CD4-positive, alpha-beta T cell (primary cell): ENCODE measurements at regions not wholly inside any gene's neighbourhood (a gene's known extent, or its start where the extent isn't known, plus 50 kb on each side); places are given as distances from the start of the nearest gene placed in this dataset.

Source experiments
- ATAC-seq: fragments of 200-7000 bp; cut with Tn5 transposase; one replicate; pipeline ENCODE4 v1.10.0; 2022; ENCODE audit warnings: mild to moderate bottlenecking; ENCODE audit not compliant: poor library complexity
- CTCF ChIA-PET: fragments of 350-600 bp; sonication (Branson Sonifier 250); formaldehyde crosslinking; loops from one replicate; lab custom pipeline; 2021; ENCODE audit warnings: antibody characterized with exemption, inconsistent platforms; lab: Charles Lee
- POLR2A ChIA-PET: fragments of 350-600 bp; sonication (Branson Sonifier 250); formaldehyde crosslinking; loops from one replicate; lab custom pipeline; 2021; ENCODE audit warnings: antibody characterized with exemption, inconsistent platforms; lab: Charles Lee
- DNase-seq, 14 experiments: peaks; one replicate each; pipeline ENCODE4 v3.0.0-alpha.2; 2013 to 2020; ENCODE audit warnings: mixed read lengths in 2 of 14
- H3K27ac ChIP-seq, 2 donors: one replicate each; pipeline versions ENCODE4 v1.5.1 to v1.7.0; 2013; ENCODE audit warnings: low read length in 2 of 2, low read depth in 1 of 2, mild to moderate bottlenecking in 1 of 2
- H3K27me3 ChIP-seq, 2 experiments: 1 replicate in 1 of 2; 2 replicates in 1 of 2; pipeline versions ENCODE4 v1.6.1 to v1.7.0; 2013; ENCODE audit warnings: low read length in 2 of 2, control low read depth in 1 of 2, mild to moderate bottlenecking in 1 of 2, moderate library complexity in 1 of 2; ENCODE audit not compliant: insufficient read depth in 2 of 2, control insufficient read depth in 1 of 2
- H3K36me3 ChIP-seq: one replicate; pipeline ENCODE4 v1.6.1; 2013; ENCODE audit warnings: low read length, control low read depth; ENCODE audit not compliant: insufficient read depth
- H3K4me1 ChIP-seq: one replicate; pipeline ENCODE4 v1.6.1; 2013; ENCODE audit warnings: low read length, control low read depth; ENCODE audit not compliant: insufficient read depth
- H3K4me3 ChIP-seq: one replicate; pipeline ENCODE4 v1.5.1; 2013; ENCODE audit warnings: mild to moderate bottlenecking, low read length, moderate library complexity
- H3K9me3 ChIP-seq, 2 experiments: 1 replicate in 1 of 2; 2 replicates in 1 of 2; pipeline versions ENCODE4 v1.6.1 to v1.7.0; 2013; ENCODE audit warnings: low read length in 2 of 2, mild to moderate bottlenecking in 2 of 2, control low read depth in 1 of 2, moderate library complexity in 1 of 2; ENCODE audit not compliant: control insufficient read depth in 1 of 2, insufficient read depth in 1 of 2
- H3K27ac Mint-ChIP-seq: one replicate; pipeline ENCODE4 v1.8.0; 2020; ENCODE audit warnings: mixed read lengths
- H3K27me3 Mint-ChIP-seq: one replicate; pipeline ENCODE4 v1.8.0; 2021; ENCODE audit warnings: mixed read lengths
- H3K36me3 Mint-ChIP-seq: one replicate; pipeline ENCODE4 v1.8.0; 2021; ENCODE audit warnings: low read depth, mixed read lengths
- H3K4me1 Mint-ChIP-seq: one replicate; pipeline ENCODE4 v1.8.0; 2021; ENCODE audit warnings: low read depth, mixed read lengths
- H3K4me3 Mint-ChIP-seq: one replicate; pipeline ENCODE4 v1.8.0; 2020; ENCODE audit warnings: mild to moderate bottlenecking, mixed read lengths
- H3K9me3 Mint-ChIP-seq: one replicate; pipeline ENCODE4 v1.8.0; 2020; ENCODE audit warnings: mixed read lengths
- intact Hi-C, 2 experiments: fragments of 100-400 bp; cut with DNase I in 1 of 2; cut with micrococcal nuclease in 1 of 2; formaldehyde crosslinking; loops; one replicate each; pipeline versions ENCODE4 v1.15.1 to v1.9.0; 2023 to 2025; cut with DNase I, micrococcal nuclease
- TF ChIP-seq, protein P1 (sequence below): fragments of 200-600 bp; IDR thresholded peaks from one replicate; pipeline ENCODE4 v1.8.0; 2022; ENCODE audit warnings: antibody characterized with exemption, mild to moderate bottlenecking

DNA sequence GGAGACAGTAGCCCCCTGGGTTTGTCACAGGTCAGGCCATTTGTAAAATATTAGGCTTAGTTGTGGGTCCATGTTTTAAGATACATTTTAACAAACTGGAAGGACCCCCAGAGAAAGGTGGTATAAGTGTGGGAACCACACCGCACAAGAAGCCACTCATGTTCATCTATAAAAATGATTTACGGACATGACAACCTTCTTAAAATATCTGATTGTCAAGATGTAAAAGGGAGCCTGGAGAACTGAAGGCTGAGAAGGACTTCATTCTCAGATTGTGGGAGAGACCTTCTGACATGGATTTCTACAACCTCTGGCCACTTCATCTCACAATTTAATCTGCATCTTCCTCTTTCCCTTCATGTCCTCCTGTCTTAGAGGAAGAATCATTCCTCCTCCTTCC is 102.4 kb downstream of the VCPKMT start:
- intact Hi-C loops, result no loop called here
- H3K4me1 ChIP-seq, result no peaks in the 10 kb centered on the region
- H3K4me3 ChIP-seq, result no peak overlapping the region
- no peaks in the 10 kb centered on the region for H3K9me3 ChIP-seq
- no peaks in the 10 kb centered on the region for H3K36me3 ChIP-seq
- Mint-ChIP-seq H3K4me3 (no peak overlapping the region), H3K9me3 (no peaks in the 10 kb centered on the region), H3K36me3 (peaks cover 8% of the 10 kb centered on the region), H3K27me3 (no peaks in the 10 kb centered on the region), H3K4me1 (peaks cover 18% of the 10 kb centered on the region), H3K27ac (no peak overlapping the region)
- DNase-seq, result no peak
- TF ChIP-seq, protein P1, sequence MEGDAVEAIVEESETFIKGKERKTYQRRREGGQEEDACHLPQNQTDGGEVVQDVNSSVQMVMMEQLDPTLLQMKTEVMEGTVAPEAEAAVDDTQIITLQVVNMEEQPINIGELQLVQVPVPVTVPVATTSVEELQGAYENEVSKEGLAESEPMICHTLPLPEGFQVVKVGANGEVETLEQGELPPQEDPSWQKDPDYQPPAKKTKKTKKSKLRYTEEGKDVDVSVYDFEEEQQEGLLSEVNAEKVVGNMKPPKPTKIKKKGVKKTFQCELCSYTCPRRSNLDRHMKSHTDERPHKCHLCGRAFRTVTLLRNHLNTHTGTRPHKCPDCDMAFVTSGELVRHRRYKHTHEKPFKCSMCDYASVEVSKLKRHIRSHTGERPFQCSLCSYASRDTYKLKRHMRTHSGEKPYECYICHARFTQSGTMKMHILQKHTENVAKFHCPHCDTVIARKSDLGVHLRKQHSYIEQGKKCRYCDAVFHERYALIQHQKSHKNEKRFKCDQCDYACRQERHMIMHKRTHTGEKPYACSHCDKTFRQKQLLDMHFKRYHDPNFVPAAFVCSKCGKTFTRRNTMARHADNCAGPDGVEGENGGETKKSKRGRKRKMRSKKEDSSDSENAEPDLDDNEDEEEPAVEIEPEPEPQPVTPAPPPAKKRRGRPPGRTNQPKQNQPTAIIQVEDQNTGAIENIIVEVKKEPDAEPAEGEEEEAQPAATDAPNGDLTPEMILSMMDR, result no peak
- POLR2A ChIA-PET, result interaction anchor here (1.0 to 1.6 kb wide), 2 partner anchors 43 to 48 kb away, joined by 3 to 6 read pairs; no protein-coding TSS in a partner anchor
- no peak overlapping the region for H3K27ac ChIP-seq
- ATAC-seq, result no peak
- H3K27me3 ChIP-seq, result no peaks in the 10 kb centered on the region
- CTCF ChIA-PET, result no interaction called here

DNA sequence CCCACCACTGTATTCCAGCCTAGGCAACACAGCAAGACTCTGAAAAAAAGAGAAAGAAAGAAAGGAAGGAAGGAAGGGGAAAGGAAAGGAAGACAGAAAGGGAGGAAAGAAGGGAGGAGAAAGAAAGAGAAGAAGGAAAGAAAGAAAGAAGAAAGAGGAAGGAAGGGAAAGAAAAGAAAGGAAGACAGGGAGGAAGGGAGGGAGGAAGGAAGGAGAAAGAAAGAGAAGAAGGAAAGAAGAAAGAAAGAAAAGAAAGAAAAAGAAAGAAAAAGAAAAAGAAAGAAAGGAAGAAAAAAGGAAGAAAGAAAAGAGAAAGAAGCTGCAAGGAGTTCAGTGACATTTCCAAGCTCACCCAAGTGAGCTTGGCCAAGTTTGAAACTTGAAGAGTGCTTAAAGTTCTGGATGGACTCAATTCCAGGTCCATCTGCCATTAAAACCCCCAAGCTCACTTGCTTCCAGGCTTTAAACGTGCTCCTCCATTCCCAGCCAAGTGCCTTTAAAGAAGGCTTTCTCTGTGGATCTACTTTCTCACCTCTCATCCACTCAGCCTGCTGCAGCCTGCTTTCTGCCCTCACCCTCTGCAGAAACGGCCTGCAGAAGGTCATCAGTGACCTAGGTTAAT is 101.5 kb downstream of the VCPKMT start:
- H3K4me1 ChIP-seq, result no peaks in the 10 kb centered on the region
- no peaks in the 10 kb centered on the region for H3K27me3 ChIP-seq
- peaks cover 21% of the 10 kb centered on the region for H3K4me1 Mint-ChIP-seq
- TF ChIP-seq, protein P1, result no peak
- H3K9me3 Mint-ChIP-seq, result no peaks in the 10 kb centered on the region
- H3K9me3 ChIP-seq, result peaks cover under 1 to 2% of the 10 kb centered on the region in 2 experiments
- ChIA-PET POLR2A (interaction anchor here (0.6 to 2.0 kb wide), 3 partner anchors 11 to 148 kb away, joined by 3 to 6 read pairs (median 4); no protein-coding TSS in a partner anchor), CTCF (no interaction called here)
- no peak overlapping the region for H3K27ac ChIP-seq
- H3K36me3 ChIP-seq, result no peaks in the 10 kb centered on the region
- DNase-seq (no peak), ATAC-seq (no peak)
- no peak overlapping the region for H3K4me3 Mint-ChIP-seq
- peaks cover 8% of the 10 kb centered on the region for H3K36me3 Mint-ChIP-seq
- H3K4me3 ChIP-seq, result no peak overlapping the region
- H3K27ac Mint-ChIP-seq, result no peak overlapping the region
- intact Hi-C loops, result no loop called here
- no peaks in the 10 kb centered on the region for H3K27me3 Mint-ChIP-seq

DNA sequence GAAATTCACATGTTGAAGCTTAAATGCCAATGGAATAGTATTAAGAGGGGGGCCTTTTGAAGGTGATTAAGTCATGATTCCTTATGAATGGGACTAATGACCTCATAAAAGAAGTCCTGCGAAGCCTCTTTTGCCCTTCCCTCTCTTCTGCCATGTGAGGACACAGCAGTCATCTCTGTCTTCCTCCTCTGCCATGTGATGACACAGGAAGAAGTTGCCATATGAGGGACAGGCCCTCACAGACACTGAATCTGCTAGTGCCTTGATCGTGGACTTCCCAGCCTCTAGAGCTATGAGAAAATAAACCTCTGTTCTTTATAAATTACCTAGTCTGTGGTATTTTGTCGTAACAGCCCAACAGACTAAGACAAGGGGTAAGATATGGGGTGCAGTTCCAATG is 100.7 kb downstream of the VCPKMT start:
- ATAC-seq, result no peak
- H3K27me3 Mint-ChIP-seq, result no peaks in the 10 kb centered on the region
- H3K27ac ChIP-seq, result no peak overlapping the region
- H3K4me1 ChIP-seq, result no peaks in the 10 kb centered on the region
- peaks cover 11% of the 10 kb centered on the region for H3K36me3 Mint-ChIP-seq
- DNase-seq, result no peak
- H3K9me3 ChIP-seq, result peaks cover 4% of the 10 kb centered on the region in 2 experiments
- peaks cover 5% of the 10 kb centered on the region for H3K9me3 Mint-ChIP-seq
- ChIA-PET CTCF (interaction anchor here (0.8 kb wide), 1 partner anchor 154 kb away, joined by 3 read pairs; no protein-coding TSS in a partner anchor), POLR2A (interaction anchor here (2.0 kb wide), 1 partner anchor 12 kb away, joined by 6 read pairs; no protein-coding TSS in a partner anchor)
- TF ChIP-seq, protein P1, result no peak
- H3K4me1 Mint-ChIP-seq, result peaks cover 23% of the 10 kb centered on the region
- H3K27me3 ChIP-seq, result no peaks in the 10 kb centered on the region
- no peaks in the 10 kb centered on the region for H3K36me3 ChIP-seq
- intact Hi-C loops, result no loop called here
- no peak overlapping the region for H3K4me3 ChIP-seq
- H3K4me3 Mint-ChIP-seq, result no peak overlapping the region
- H3K27ac Mint-ChIP-seq, result no peak overlapping the region
